ENCODE measurements at regions not wholly inside any gene's neighbourhood (a gene's known extent, or its start where the extent isn't known, plus 50 kb on each side); places are given as distances from the start of the nearest gene placed in this dataset.
"Not testable (repeated sequence)": the region's sequence is repeated elsewhere in the genome, so short reads cannot be mapped to it uniquely, and the experiment has no call there.

- Histone ChIP-seq H3K4me3 (ENCODE audit: low read depth, low read length) (no peak overlapping the region), H3K36me3 (ENCODE audit: control insufficient read depth, insufficient read depth, low read length) (no peaks in the 10 kb centered on the region), H3K9me3 (ENCODE audit: control insufficient read depth, insufficient read depth, low read length) (no peaks in the 10 kb centered on the region), H3K27me3 (ENCODE audit: control insufficient read depth, insufficient read depth, low read length) (no peaks in the 10 kb centered on the region), H3K4me1 (ENCODE audit: control insufficient read depth, insufficient read depth, low read length) (no peaks in the 10 kb centered on the region), H3K27ac (ENCODE audit: low read depth, low read length) (no peak overlapping the region)
- no peak for DNase-seq (ENCODE audit: low read depth in 4 of 6, low spot score in 6 of 6)
- no CpG with 5 or more reads among the region's 3 CpGs for WGBS (ENCODE audit: insufficient coverage)
These were observed 98.6 kb upstream of the ZNF644 start for GRCh38 chr1:91120421-91120820.

GRCh38 chr1:91104712-91105111 is 82.9 kb upstream of the ZNF644 start:
- Histone ChIP-seq H3K4me3 (ENCODE audit: low read depth, low read length) (no peak overlapping the region), H3K27ac (ENCODE audit: low read depth, low read length) (no peak overlapping the region), H3K9me3 (ENCODE audit: control insufficient read depth, insufficient read depth, low read length) (no peaks in the 10 kb centered on the region), H3K27me3 (ENCODE audit: control insufficient read depth, insufficient read depth, low read length) (no peaks in the 10 kb centered on the region), H3K36me3 (ENCODE audit: control insufficient read depth, insufficient read depth, low read length) (no peaks in the 10 kb centered on the region), H3K4me1 (ENCODE audit: control insufficient read depth, insufficient read depth, low read length) (no peaks in the 10 kb centered on the region)
- DNase-seq (ENCODE audit: low read depth in 4 of 6, low spot score in 6 of 6), result no peak

- Histone ChIP-seq H3K36me3 (ENCODE audit: control insufficient read depth, insufficient read depth, low read length) (no peaks in the 10 kb centered on the region), H3K27ac (ENCODE audit: low read depth, low read length) (no peak overlapping the region), H3K27me3 (ENCODE audit: control insufficient read depth, insufficient read depth, low read length) (no peaks in the 10 kb centered on the region), H3K9me3 (ENCODE audit: control insufficient read depth, insufficient read depth, low read length) (no peaks in the 10 kb centered on the region), H3K4me3 (ENCODE audit: low read depth, low read length) (no peak overlapping the region), H3K4me1 (ENCODE audit: control insufficient read depth, insufficient read depth, low read length) (no peaks in the 10 kb centered on the region)
- DNase-seq (ENCODE audit: low read depth in 4 of 6, low spot score in 6 of 6), result no peak
- 94% methylated on average over 1 of the region's 5 CpGs for WGBS (ENCODE audit: insufficient coverage)
These were observed 79.5 kb upstream of the ZNF644 start for GRCh38 chr1:91101328-91101727.

- Histone ChIP-seq H3K27ac (ENCODE audit: low read depth, low read length) (no peak overlapping the region), H3K4me1 (ENCODE audit: control insufficient read depth, insufficient read depth, low read length) (no peaks in the 10 kb centered on the region), H3K27me3 (ENCODE audit: control insufficient read depth, insufficient read depth, low read length) (no peaks in the 10 kb centered on the region), H3K36me3 (ENCODE audit: control insufficient read depth, insufficient read depth, low read length) (no peaks in the 10 kb centered on the region), H3K4me3 (ENCODE audit: low read depth, low read length) (no peak overlapping the region), H3K9me3 (ENCODE audit: control insufficient read depth, insufficient read depth, low read length) (no peaks in the 10 kb centered on the region)
- 55% methylated on average over 3 of the region's 7 CpGs for WGBS (ENCODE audit: insufficient coverage)
- no peak for DNase-seq (ENCODE audit: low read depth in 4 of 6, low spot score in 6 of 6)
These were observed 78.1 kb upstream of the ZNF644 start for GRCh38 chr1:91099746-91100621.

- Histone ChIP-seq H3K9me3 (ENCODE audit: control insufficient read depth, insufficient read depth, low read length) (no peaks in the 10 kb centered on the region), H3K27me3 (ENCODE audit: control insufficient read depth, insufficient read depth, low read length) (no peaks in the 10 kb centered on the region), H3K36me3 (ENCODE audit: control insufficient read depth, insufficient read depth, low read length) (no peaks in the 10 kb centered on the region), H3K27ac (ENCODE audit: low read depth, low read length) (no peak overlapping the region), H3K4me3 (ENCODE audit: low read depth, low read length) (no peak overlapping the region), H3K4me1 (ENCODE audit: control insufficient read depth, insufficient read depth, low read length) (no peaks in the 10 kb centered on the region)
- 100% methylated on average over 1 of the region's 3 CpGs for WGBS (ENCODE audit: insufficient coverage)
- peak in 2 of 6 donors; percentile 5 to 50 for DNase-seq (ENCODE audit: low read depth in 4 of 6, low spot score in 6 of 6)
These were observed 76.6 kb upstream of the ZNF644 start for GRCh38 chr1:91098299-91098906.

- not testable (repeated sequence) for H3K36me3 ChIP-seq (ENCODE audit: control insufficient read depth, insufficient read depth, low read length); H3K27ac ChIP-seq (ENCODE audit: low read depth, low read length); H3K4me3 ChIP-seq (ENCODE audit: low read depth, low read length); H3K4me1 ChIP-seq (ENCODE audit: control insufficient read depth, insufficient read depth, low read length); DNase-seq (ENCODE audit: low read depth in 4 of 6, low spot score in 6 of 6); H3K9me3 ChIP-seq (ENCODE audit: control insufficient read depth, insufficient read depth, low read length); H3K27me3 ChIP-seq (ENCODE audit: control insufficient read depth, insufficient read depth, low read length)
- WGBS (ENCODE audit: insufficient coverage), result 93% methylated on average over 3 of the region's 10 CpGs
These were observed 73.5 kb upstream of the ZNF644 start for GRCh38 chr1:91095321-91095720.

- Histone ChIP-seq H3K27ac (ENCODE audit: low read depth, low read length) (no peak overlapping the region), H3K27me3 (ENCODE audit: control insufficient read depth, insufficient read depth, low read length) (no peaks in the 10 kb centered on the region), H3K9me3 (ENCODE audit: control insufficient read depth, insufficient read depth, low read length) (peaks cover 4% of the 10 kb centered on the region), H3K4me1 (ENCODE audit: control insufficient read depth, insufficient read depth, low read length) (no peaks in the 10 kb centered on the region), H3K36me3 (ENCODE audit: control insufficient read depth, insufficient read depth, low read length) (no peaks in the 10 kb centered on the region), H3K4me3 (ENCODE audit: low read depth, low read length) (no peak overlapping the region)
- WGBS (ENCODE audit: insufficient coverage), result 25% methylated on average over 2 of the region's 4 CpGs
- DNase-seq (ENCODE audit: low read depth in 4 of 6, low spot score in 6 of 6), result no peak
These were observed 70.7 kb upstream of the ZNF644 start for GRCh38 chr1:91092503-91092902.

GRCh38 chr1:91091812-91092211 is 70.0 kb upstream of the ZNF644 start:
- Histone ChIP-seq H3K27me3 (ENCODE audit: control insufficient read depth, insufficient read depth, low read length) (no peaks in the 10 kb centered on the region), H3K27ac (ENCODE audit: low read depth, low read length) (no peak overlapping the region), H3K4me1 (ENCODE audit: control insufficient read depth, insufficient read depth, low read length) (no peaks in the 10 kb centered on the region), H3K4me3 (ENCODE audit: low read depth, low read length) (no peak overlapping the region), H3K36me3 (ENCODE audit: control insufficient read depth, insufficient read depth, low read length) (no peaks in the 10 kb centered on the region), H3K9me3 (ENCODE audit: control insufficient read depth, insufficient read depth, low read length) (peaks cover 4% of the 10 kb centered on the region)
- 80% methylated on average over 1 of the region's 7 CpGs for WGBS (ENCODE audit: insufficient coverage)
- DNase-seq (ENCODE audit: low read depth in 4 of 6, low spot score in 6 of 6), result no peak

GRCh38 chr1:91080650-91081049 is 58.8 kb upstream of the ZNF644 start:
- no peaks in the 10 kb centered on the region for H3K4me1 ChIP-seq (ENCODE audit: control insufficient read depth, insufficient read depth, low read length)
- WGBS (ENCODE audit: insufficient coverage), result no CpG with 5 or more reads among the region's 3 CpGs
- H3K36me3 ChIP-seq (ENCODE audit: control insufficient read depth, insufficient read depth, low read length), result no peaks in the 10 kb centered on the region
- no peak overlapping the region for H3K4me3 ChIP-seq (ENCODE audit: low read depth, low read length)
- H3K9me3 ChIP-seq (ENCODE audit: control insufficient read depth, insufficient read depth, low read length), result no peaks in the 10 kb centered on the region
- no peak overlapping the region for H3K27ac ChIP-seq (ENCODE audit: low read depth, low read length)
- H3K27me3 ChIP-seq (ENCODE audit: control insufficient read depth, insufficient read depth, low read length), result no peaks in the 10 kb centered on the region
- no peak for DNase-seq (ENCODE audit: low read depth in 4 of 6, low spot score in 6 of 6)

- no peak for DNase-seq (ENCODE audit: low read depth in 4 of 6, low spot score in 6 of 6)
- no peaks in the 10 kb centered on the region for H3K9me3 ChIP-seq (ENCODE audit: control insufficient read depth, insufficient read depth, low read length)
- no peaks in the 10 kb centered on the region for H3K27me3 ChIP-seq (ENCODE audit: control insufficient read depth, insufficient read depth, low read length)
- no CpG with 5 or more reads among the region's 13 CpGs for WGBS (ENCODE audit: insufficient coverage)
- H3K36me3 ChIP-seq (ENCODE audit: control insufficient read depth, insufficient read depth, low read length), result no peaks in the 10 kb centered on the region
- no peaks in the 10 kb centered on the region for H3K4me1 ChIP-seq (ENCODE audit: control insufficient read depth, insufficient read depth, low read length)
- no peak overlapping the region for H3K4me3 ChIP-seq (ENCODE audit: low read depth, low read length)
- H3K27ac ChIP-seq (ENCODE audit: low read depth, low read length), result no peak overlapping the region
These were observed 57.0 kb upstream of the ZNF644 start for GRCh38 chr1:91078859-91079258.
